ENCODE measurements at regions not wholly inside any gene's neighbourhood (a gene's known extent, or its start where the extent isn't known, plus 50 kb on each side); places are given as distances from the start of the nearest gene placed in this dataset.

DNA sequence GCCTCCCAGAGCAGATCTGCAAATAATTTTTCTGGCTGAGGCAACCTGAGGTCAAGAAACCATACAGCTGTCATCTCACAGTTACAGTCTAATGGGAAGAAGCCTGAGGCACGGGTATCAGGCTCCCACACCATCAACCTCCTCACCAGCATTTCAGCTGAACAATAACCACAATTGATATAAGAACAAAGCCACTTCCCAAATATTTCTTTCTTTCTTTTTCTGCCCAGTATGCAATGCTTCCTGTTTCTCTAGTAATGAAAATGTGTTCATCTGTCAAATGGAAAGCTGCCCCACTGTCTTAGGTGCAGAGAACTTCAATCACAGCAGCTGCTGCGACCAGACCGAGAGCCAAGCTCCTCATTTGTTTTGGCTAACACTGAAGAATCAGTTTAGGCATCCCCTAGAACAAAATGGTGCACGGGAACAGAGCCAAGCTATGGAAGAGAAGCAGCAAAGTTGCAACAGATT, 108.4 kb downstream of the BLID start:
- intact Hi-C loops (cut with micrococcal nuclease; ENCODE audit: unreplicated experiment) = no loop called here
- Histone ChIP-seq H3K27ac (ENCODE audit: low read depth, low read length, poor library complexity, severe bottlenecking) (no peak overlapping the region), H3K4me2 (ENCODE audit: low read length) (no peak overlapping the region), H3K79me2 (ENCODE audit: insufficient read depth, low read depth, low read length) (no peaks in the 10 kb centered on the region), H3K36me3 (ENCODE audit: insufficient read depth, low read length) (no peaks in the 10 kb centered on the region), H3K4me1 (ENCODE audit: insufficient read depth, low read length, poor library complexity, severe bottlenecking) (no peaks in the 10 kb centered on the region), H3K9me3 (ENCODE audit: low read length) (no peaks in the 10 kb centered on the region), H3K9me2 (ENCODE audit: insufficient read depth, low read length) (no peaks in the 10 kb centered on the region), H3K4me3 (ENCODE audit: low read depth, low read length, poor library complexity, severe bottlenecking) (no peak overlapping the region), H2AFZ (ENCODE audit: low read length) (no peak overlapping the region), H4K20me1 (ENCODE audit: insufficient read depth, low read length) (no peaks in the 10 kb centered on the region)
- DNase-seq (ENCODE audit: low spot score) = no peak
- no peak for TF ChIP-seq EZH2phosphoT487 (IDR thresholded peaks at IDR 0.05; ENCODE audit: borderline replicate concordance, low read depth, low read length)
- TF ChIP-seq, protein P1, sequence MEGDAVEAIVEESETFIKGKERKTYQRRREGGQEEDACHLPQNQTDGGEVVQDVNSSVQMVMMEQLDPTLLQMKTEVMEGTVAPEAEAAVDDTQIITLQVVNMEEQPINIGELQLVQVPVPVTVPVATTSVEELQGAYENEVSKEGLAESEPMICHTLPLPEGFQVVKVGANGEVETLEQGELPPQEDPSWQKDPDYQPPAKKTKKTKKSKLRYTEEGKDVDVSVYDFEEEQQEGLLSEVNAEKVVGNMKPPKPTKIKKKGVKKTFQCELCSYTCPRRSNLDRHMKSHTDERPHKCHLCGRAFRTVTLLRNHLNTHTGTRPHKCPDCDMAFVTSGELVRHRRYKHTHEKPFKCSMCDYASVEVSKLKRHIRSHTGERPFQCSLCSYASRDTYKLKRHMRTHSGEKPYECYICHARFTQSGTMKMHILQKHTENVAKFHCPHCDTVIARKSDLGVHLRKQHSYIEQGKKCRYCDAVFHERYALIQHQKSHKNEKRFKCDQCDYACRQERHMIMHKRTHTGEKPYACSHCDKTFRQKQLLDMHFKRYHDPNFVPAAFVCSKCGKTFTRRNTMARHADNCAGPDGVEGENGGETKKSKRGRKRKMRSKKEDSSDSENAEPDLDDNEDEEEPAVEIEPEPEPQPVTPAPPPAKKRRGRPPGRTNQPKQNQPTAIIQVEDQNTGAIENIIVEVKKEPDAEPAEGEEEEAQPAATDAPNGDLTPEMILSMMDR (conservative IDR thresholded peaks at IDR 0.05; ENCODE audit: low read length) = no peak
- POLR2A ChIA-PET = interaction anchor here (1.0 kb wide), 1 partner anchor 234 kb away, joined by 3 read pairs; no protein-coding TSS in a partner anchor
- CTCF ChIA-PET (ENCODE audit: unreplicated experiment) = no interaction called here
- BruUV-seq (replicated peaks) = no TSS peak

- Histone ChIP-seq H4K20me1 (ENCODE audit: insufficient read depth, low read length) (no peaks in the 10 kb centered on the region), H3K4me1 (ENCODE audit: insufficient read depth, low read length, poor library complexity, severe bottlenecking) (no peaks in the 10 kb centered on the region), H3K36me3 (ENCODE audit: insufficient read depth, low read length) (no peaks in the 10 kb centered on the region), H3K9me2 (ENCODE audit: insufficient read depth, low read length) (no peaks in the 10 kb centered on the region), H3K79me2 (ENCODE audit: insufficient read depth, low read depth, low read length) (no peaks in the 10 kb centered on the region), H3K9me3 (ENCODE audit: low read length) (no peaks in the 10 kb centered on the region), H3K4me3 (ENCODE audit: low read depth, low read length, poor library complexity, severe bottlenecking) (no peak overlapping the region), H3K4me2 (ENCODE audit: low read length) (no peak overlapping the region), H3K27ac (ENCODE audit: low read depth, low read length, poor library complexity, severe bottlenecking) (no peak overlapping the region), H2AFZ (ENCODE audit: low read length) (no peak overlapping the region)
- ChIA-PET POLR2A (no interaction called here), CTCF (ENCODE audit: unreplicated experiment) (no interaction called here)
- TF ChIP-seq, protein P1 (conservative IDR thresholded peaks at IDR 0.05; ENCODE audit: low read length) = no peak
- no peak for TF ChIP-seq EZH2phosphoT487 (IDR thresholded peaks at IDR 0.05; ENCODE audit: borderline replicate concordance, low read depth, low read length)
- no peak for DNase-seq (ENCODE audit: low spot score)
- no TSS peak for BruUV-seq (replicated peaks)
- intact Hi-C loops (cut with micrococcal nuclease; ENCODE audit: unreplicated experiment) = no loop called here
Measured at GRCh38 chr11:122004446-122004845, 111.6 kb downstream of the BLID start.

GRCh38 chr11:122002926-122003325, 113.1 kb downstream of the BLID start:
- H3K36me3 ChIP-seq (ENCODE audit: insufficient read depth, low read length) = no peaks in the 10 kb centered on the region
- ChIA-PET CTCF (ENCODE audit: unreplicated experiment) (no interaction called here), POLR2A (interaction anchor here (0.6 kb wide), 1 partner anchor 222 kb away, joined by 5 read pairs; no protein-coding TSS in a partner anchor)
- BruUV-seq (replicated peaks) = no TSS peak
- H3K4me1 ChIP-seq (ENCODE audit: insufficient read depth, low read length, poor library complexity, severe bottlenecking) = no peaks in the 10 kb centered on the region
- TF ChIP-seq EZH2phosphoT487 (IDR thresholded peaks at IDR 0.05; ENCODE audit: borderline replicate concordance, low read depth, low read length) = no peak
- TF ChIP-seq, protein P1 (conservative IDR thresholded peaks at IDR 0.05; ENCODE audit: low read length) = no peak
- no peaks in the 10 kb centered on the region for H3K9me2 ChIP-seq (ENCODE audit: insufficient read depth, low read length)
- no peaks in the 10 kb centered on the region for H4K20me1 ChIP-seq (ENCODE audit: insufficient read depth, low read length)
- DNase-seq (ENCODE audit: low spot score) = no peak
- H3K9me3 ChIP-seq (ENCODE audit: low read length) = no peaks in the 10 kb centered on the region
- H3K79me2 ChIP-seq (ENCODE audit: insufficient read depth, low read depth, low read length) = no peaks in the 10 kb centered on the region
- no peak overlapping the region for H3K4me3 ChIP-seq (ENCODE audit: low read depth, low read length, poor library complexity, severe bottlenecking)
- H2AFZ ChIP-seq (ENCODE audit: low read length) = no peak overlapping the region
- intact Hi-C loops (cut with micrococcal nuclease; ENCODE audit: unreplicated experiment) = no loop called here
- no peak overlapping the region for H3K27ac ChIP-seq (ENCODE audit: low read depth, low read length, poor library complexity, severe bottlenecking)
- H3K4me2 ChIP-seq (ENCODE audit: low read length) = no peak overlapping the region
